Mononuclear cell (primary cell): ENCODE measurements at regions not wholly inside any gene's neighbourhood (a gene's known extent, or its start where the extent isn't known, plus 50 kb on each side); places are given as distances from the start of the nearest gene placed in this dataset.
"Not testable (repeated sequence)": the region's sequence is repeated elsewhere in the genome, so short reads cannot be mapped to it uniquely, and the experiment has no call there.

Source experiments
- H3K27me3 ChIP-seq: 2 replicates; pipeline ENCODE4 v1.6.0; 2011; ENCODE audit warnings: low read length, control low read depth; ENCODE audit not compliant: insufficient read depth
- H3K4me1 ChIP-seq: 2 replicates; pipeline ENCODE4 v1.5.1; 2011; ENCODE audit warnings: mild to moderate bottlenecking, low read length, control low read depth; ENCODE audit not compliant: insufficient read depth
- H3K4me3 ChIP-seq: 2 replicates; pipeline ENCODE4 v1.5.1; 2011; ENCODE audit warnings: mild to moderate bottlenecking, low read length, moderate library complexity
- H3K9me3 ChIP-seq: 2 replicates; pipeline ENCODE4 v1.5.1; 2011; ENCODE audit warnings: low read depth, mild to moderate bottlenecking, control low read depth, low read length

- no peaks in the 10 kb centered on the region for H3K4me1 ChIP-seq
- no peak overlapping the region for H3K4me3 ChIP-seq
- H3K27me3 ChIP-seq: no peaks in the 10 kb centered on the region
- no peaks in the 10 kb centered on the region for H3K9me3 ChIP-seq
Observed at GRCh38 chr12:34209259-34209835, 187.1 kb downstream of the ALG10 start.

GRCh38 chr12:34210183-34210582, 187.9 kb downstream of the ALG10 start:
- Histone ChIP-seq H3K4me1 (no peaks in the 10 kb centered on the region), H3K27me3 (no peaks in the 10 kb centered on the region), H3K4me3 (no peak overlapping the region), H3K9me3 (no peaks in the 10 kb centered on the region)

GRCh38 chr12:34210689-34211530, 188.6 kb downstream of the ALG10 start:
- Histone ChIP-seq H3K27me3 (no peaks in the 10 kb centered on the region), H3K4me1 (no peaks in the 10 kb centered on the region), H3K4me3 (no peak overlapping the region), H3K9me3 (no peaks in the 10 kb centered on the region)

- Histone ChIP-seq H3K27me3 (no peaks in the 10 kb centered on the region), H3K4me1 (no peaks in the 10 kb centered on the region), H3K4me3 (no peak overlapping the region), H3K9me3 (no peaks in the 10 kb centered on the region)
Observed at GRCh38 chr12:34212651-34213050, 190.4 kb downstream of the ALG10 start.

GRCh38 chr12:34214011-34214410, 191.7 kb downstream of the ALG10 start:
- Histone ChIP-seq H3K4me1 (peaks cover 6% of the 10 kb centered on the region), H3K9me3 (no peaks in the 10 kb centered on the region), H3K4me3 (no peak overlapping the region), H3K27me3 (no peaks in the 10 kb centered on the region)

- H3K4me1 ChIP-seq: peaks cover 7% of the 10 kb centered on the region
- H3K9me3 ChIP-seq: no peaks in the 10 kb centered on the region
- no peak overlapping the region for H3K4me3 ChIP-seq
- peaks cover 2% of the 10 kb centered on the region for H3K27me3 ChIP-seq
Observed at GRCh38 chr12:34215213-34215892, 193.1 kb downstream of the ALG10 start.

- Histone ChIP-seq H3K9me3 (no peaks in the 10 kb centered on the region), H3K4me1 (peaks cover 7% of the 10 kb centered on the region), H3K4me3 (no peak overlapping the region), H3K27me3 (peaks cover 2% of the 10 kb centered on the region)
Observed at GRCh38 chr12:34215893-34216285, 193.6 kb downstream of the ALG10 start.

GRCh38 chr12:34217660-34218059, 195.4 kb downstream of the ALG10 start:
- peaks cover 7% of the 10 kb centered on the region for H3K4me1 ChIP-seq
- H3K27me3 ChIP-seq: peaks cover 2% of the 10 kb centered on the region
- no peaks in the 10 kb centered on the region for H3K9me3 ChIP-seq
- no peak overlapping the region for H3K4me3 ChIP-seq

- Histone ChIP-seq H3K4me3 (peak overlapping the region; percentile 31), H3K4me1 (peaks cover 7% of the 10 kb centered on the region), H3K9me3 (no peaks in the 10 kb centered on the region), H3K27me3 (peaks cover 2% of the 10 kb centered on the region)
Observed at GRCh38 chr12:34218193-34219045, 196.1 kb downstream of the ALG10 start.

GRCh38 chr12:34219046-34219770, 196.9 kb downstream of the ALG10 start:
- Histone ChIP-seq H3K4me3 (peak overlapping the region; percentile 31), H3K27me3 (peaks cover 2% of the 10 kb centered on the region), H3K9me3 (no peaks in the 10 kb centered on the region), H3K4me1 (peaks cover 7% of the 10 kb centered on the region)

GRCh38 chr12:34220079-34220478, 197.8 kb downstream of the ALG10 start:
- not testable (repeated sequence) for H3K4me1 ChIP-seq, H3K27me3 ChIP-seq, H3K9me3 ChIP-seq, H3K4me3 ChIP-seq

GRCh38 chr12:34223640-34224039, 201.3 kb downstream of the ALG10 start:
- Histone ChIP-seq H3K4me1 (peaks cover 5% of the 10 kb centered on the region), H3K27me3 (peaks cover 2% of the 10 kb centered on the region), H3K9me3 (no peaks in the 10 kb centered on the region), H3K4me3 (no peak overlapping the region)

GRCh38 chr12:34226044-34226443, 203.7 kb downstream of the ALG10 start:
- H3K4me1 ChIP-seq, H3K4me3 ChIP-seq, H3K27me3 ChIP-seq, H3K9me3 ChIP-seq: not testable (repeated sequence)

- H3K4me1 ChIP-seq, H3K9me3 ChIP-seq, H3K27me3 ChIP-seq, H3K4me3 ChIP-seq: not testable (repeated sequence)
Observed at GRCh38 chr12:34228046-34228445, 205.8 kb downstream of the ALG10 start.
